GM21390 (cell line): ENCODE measurements at regions not wholly inside any gene's neighbourhood (a gene's known extent, or its start where the extent isn't known, plus 50 kb on each side); places are given as distances from the start of the nearest gene placed in this dataset.

Experiments used
- ATAC-seq: cut with Tn5 transposase; IDR thresholded peaks from one replicate; pipeline ENCODE4 v1.9.1; 2021; ENCODE audit not compliant: unreplicated experiment

DNA sequence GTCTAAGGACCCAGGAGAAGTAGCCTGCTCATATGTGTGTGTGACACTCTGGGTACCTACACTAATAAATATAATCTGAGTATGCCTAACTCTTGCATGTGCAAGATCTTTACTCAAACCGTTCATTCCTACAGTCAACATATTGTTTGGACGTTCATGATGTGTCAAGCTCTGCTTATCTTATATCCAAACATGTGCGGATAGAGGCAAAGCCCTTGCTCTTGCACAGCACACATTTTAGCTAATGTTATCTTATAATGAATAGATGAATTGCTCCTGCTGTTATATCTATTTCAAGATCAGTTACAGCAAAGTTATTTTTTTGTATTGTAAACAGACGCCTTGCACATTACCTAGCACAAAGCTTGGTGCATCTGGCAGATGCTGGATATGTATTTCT, 228.4 kb upstream of the FLRT2 start:
- no peak for ATAC-seq

GRCh38 chr14:85306024-85306423, 223.9 kb upstream of the FLRT2 start:
- no peak for ATAC-seq

DNA sequence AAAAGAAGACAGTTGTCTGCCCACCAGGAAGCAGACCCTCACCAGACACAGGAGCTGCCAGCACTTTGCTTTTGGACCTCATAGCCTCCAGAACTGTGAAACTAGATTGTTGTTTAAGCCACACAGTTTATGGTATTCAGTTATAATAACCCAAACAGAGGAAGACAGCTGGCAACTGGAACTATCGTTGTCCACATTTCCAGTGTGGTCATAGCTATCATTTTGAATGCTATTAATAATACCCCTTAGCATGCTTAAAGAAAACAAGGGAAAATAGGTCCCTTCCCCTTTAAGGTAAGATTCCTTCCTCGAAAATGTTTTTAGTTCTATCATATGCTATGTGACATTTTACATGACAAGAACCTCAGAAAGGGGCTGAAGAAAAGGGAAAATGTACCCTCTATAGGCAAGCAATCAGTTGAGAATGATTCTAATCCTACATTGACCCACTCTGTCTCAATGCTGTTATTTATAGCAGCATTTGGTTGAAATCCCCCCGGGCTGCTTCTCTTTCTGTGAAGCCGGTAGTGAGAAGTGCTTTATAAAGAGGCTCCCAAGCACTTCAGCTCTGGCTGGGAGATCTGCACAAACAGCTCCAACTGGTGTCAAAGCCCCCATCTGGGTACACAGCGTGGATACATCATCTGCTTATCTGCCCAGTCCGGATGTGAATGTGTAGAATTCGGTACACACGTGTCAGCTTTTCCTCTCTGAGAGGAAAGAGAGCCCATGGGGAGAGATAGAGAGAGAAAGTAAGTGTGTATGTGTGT, 221.2 kb upstream of the FLRT2 start:
- ATAC-seq = no peak

DNA sequence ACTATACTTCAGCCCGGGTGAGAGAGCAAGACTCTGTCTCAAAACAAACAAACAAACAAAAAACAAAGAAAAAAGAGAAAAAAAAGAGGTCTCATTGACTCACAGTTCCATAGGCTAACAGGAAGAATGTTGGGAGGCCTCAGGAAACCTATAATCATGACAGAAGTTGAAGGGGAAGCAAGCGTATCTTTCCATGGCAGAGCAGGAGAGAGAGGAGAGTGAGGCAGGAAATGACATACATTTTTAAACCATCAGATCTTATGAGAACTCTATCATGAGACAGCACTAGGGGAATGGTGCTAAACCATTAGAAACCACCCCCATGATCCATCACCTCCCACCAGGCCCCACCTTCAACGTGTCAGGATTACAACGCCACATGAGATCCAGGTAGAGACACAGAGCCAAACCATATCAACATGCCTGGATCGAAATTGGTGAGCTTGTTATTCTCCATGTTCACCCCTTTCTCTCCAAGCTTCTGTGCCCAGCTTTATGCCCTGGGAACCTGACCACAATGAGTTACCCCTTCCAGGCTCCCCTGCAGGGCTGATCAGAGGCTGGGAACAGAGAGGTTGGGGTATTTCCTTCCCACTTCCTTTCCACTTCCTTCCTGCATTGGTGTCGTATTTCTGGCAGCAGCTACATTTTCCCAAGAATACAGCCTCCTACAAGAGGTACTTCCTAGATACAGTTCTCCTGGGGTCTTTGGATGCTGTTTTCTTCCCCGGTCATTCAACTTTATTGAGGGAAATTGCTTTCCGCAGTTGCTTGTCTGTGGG, 219.3 kb upstream of the FLRT2 start:
- ATAC-seq = no peak

DNA sequence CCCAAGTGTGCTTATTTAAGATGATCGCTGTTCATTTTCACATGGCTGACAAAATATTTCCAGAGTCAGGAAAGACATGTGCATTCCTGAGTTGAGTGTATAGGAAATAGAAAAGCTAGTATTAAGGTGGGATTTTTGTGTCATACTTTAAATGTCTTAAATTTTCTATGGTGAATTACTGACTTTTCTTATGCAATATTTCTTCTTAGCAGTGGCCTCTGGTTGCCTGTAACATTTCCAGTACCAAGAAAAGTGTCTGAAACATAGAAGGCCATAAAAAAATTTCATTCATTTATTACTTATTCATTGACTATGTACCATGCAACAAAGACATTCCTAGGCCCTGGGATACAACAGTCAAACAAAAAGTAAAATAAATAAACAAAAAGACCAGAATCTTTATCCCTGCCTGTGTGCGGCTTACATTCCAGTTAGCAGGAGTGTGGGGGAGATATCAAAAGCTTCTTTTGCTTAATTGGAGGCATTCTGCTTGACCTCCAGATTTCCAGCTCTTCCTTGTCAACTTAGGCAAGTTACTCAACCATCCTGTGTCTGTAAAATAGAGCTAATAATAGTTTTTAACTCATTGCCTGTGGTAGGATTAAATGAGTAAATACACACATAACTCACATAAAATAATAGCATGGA, 216.3 kb upstream of the FLRT2 start:
- ATAC-seq = no peak

DNA sequence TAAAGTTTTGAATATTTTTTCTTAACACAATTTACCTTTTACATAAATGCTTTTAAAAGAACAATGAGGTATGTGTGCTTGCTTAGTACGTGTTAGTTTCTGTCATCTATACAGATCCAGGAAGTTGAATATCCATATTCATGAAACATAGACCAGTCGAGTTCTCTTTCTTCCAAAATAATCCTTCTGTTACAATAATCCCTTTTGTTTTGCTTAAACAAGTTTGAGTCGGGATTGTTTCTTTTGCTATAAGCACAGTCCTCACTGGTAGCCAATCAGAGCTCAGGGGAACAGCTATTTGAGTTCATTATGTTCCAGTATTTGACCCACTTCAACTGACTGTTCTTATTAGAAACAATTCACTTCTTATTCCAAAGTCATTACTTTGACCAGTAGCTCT, 214.7 kb upstream of the FLRT2 start:
- no peak for ATAC-seq

GRCh38 chr14:85315733-85316290, 214.1 kb upstream of the FLRT2 start:
- no peak for ATAC-seq

DNA sequence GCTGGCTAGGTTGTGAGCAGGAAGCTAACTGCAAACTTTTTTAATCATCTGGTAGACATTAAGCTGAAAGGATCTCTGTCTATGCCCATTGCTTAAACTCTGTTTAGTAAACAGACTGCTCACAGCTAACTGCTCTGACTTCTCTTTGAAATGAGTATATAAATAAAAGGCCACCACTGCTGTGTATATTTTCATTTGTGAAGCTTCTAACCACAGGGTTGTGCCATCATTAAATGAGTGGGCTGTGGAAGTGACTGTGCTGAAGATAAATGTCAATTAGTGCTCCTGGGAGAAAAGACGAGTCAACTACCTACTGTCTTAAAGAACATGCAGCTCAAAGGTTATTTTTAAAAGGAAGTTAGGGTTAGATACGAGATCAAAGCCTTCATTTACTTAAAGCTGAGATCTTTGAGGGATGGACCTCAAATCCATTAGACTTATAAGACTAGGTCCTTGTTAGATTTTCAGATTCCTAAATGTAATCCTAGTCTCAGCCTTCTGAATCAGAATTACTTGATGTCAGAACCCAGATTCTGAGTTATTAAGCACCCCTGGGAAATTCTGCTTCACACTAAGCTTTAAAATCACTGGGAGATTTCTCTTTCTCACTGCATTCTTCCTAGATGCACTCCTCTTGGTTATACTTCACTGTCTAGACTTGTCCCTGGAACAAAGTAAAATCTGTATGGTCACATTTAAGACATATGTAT, 213.1 kb upstream of the FLRT2 start:
- ATAC-seq = no peak

GRCh38 chr14:85317491-85318021, 212.4 kb upstream of the FLRT2 start:
- ATAC-seq = no peak

- ATAC-seq = no peak
Measured at GRCh38 chr14:85319101-85319500, 210.8 kb upstream of the FLRT2 start.

GRCh38 chr14:85319998-85320630, 209.8 kb upstream of the FLRT2 start:
- no peak for ATAC-seq

GRCh38 chr14:85325134-85326017, 204.6 kb upstream of the FLRT2 start:
- no peak for ATAC-seq

DNA sequence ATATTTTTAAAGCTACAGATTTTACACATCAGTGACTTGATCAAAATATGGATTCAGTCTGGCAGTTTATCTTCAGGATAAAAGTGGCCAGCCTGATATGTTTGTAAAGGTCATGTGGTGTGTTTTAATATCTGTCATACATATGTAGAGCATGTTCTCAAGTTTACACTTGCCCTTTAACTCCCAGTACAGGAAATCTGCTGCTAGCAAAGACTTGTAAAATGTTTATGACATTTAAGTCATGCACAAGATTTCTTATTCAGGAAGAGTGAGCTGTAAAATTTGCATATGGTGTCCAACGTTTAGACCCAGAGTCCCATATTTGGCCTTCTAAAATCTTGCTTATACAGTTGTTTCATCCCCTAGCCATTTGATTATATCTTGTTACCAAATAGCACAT, 197.5 kb upstream of the FLRT2 start:
- no peak for ATAC-seq

DNA sequence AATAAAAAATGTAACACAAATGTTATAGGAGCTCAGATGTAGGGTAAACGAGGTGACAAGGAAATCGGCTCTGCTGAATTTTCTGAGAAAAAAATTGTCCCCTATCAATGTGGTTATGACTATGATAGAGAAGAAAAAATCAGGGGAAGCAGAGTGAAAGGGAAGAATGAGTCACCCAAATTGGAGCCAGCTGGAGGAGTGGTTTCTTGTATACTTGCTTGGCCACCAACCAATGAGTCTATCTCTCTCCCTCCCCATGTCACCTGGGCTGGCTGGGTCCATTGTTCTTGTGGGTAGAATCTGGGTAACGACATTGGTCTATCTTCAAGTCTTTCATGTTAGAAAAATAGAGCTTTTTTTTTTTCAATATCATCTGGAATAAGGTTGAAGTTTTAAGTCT, 196.6 kb upstream of the FLRT2 start:
- ATAC-seq = no peak

DNA sequence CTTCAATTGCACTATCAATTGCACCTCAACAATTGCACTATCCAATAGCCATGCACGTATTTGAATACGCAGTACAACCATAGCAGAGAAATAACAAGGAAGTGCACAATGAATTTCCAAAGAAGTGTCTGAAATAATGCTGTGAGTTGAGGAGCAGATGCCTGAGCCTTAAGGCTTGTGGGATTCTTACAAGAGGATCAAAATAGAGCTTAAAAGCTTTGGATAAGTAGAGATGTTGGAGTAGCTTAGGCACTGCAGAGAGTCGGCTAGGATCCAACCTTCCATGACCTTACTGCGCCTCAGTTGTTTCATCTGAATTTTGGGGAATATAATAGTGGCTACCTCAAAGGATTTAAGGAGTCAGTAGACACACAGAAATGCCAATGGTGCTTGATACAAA, 196.1 kb upstream of the FLRT2 start:
- ATAC-seq = no peak

DNA sequence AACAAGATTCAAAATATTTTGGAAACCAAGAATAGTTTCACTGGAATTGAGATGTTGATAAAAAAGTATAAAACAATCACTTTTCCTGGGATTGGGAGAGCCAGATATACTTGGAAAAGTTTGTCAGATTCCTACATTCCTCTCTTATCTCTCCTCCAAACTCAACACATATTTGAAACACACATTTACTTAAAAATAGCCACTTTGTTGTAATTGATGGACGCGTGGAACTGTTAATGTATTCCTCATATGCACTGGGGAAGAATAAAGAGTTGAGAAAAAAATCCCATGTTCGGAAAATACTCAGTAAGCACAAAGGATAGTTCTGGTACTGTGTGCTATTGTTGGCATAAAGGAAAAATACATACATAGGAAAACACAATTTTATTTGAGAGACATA, 195.6 kb upstream of the FLRT2 start:
- no peak for ATAC-seq

DNA sequence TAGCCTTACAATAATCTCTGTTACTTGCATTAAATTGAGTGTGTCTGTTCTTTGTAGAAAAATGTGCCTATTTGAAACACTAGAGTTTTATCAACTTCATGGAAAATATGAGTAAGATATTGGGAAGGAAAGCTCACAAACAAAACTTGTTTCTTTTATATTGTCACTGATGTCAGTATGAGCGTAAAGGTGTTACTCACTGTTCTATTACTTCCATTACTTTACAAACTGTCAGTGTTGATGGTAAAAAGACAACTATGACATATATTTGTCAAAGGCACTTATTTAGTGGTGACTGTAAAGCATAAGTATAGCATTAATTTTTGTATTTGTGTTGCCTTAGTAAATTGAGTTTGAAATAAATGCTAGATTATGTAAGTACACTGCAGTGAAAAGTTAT, 193.7 kb upstream of the FLRT2 start:
- ATAC-seq = no peak

GRCh38 chr14:85336817-85337216, 193.1 kb upstream of the FLRT2 start:
- no peak for ATAC-seq

GRCh38 chr14:85338895-85339294, 191.0 kb upstream of the FLRT2 start:
- no peak for ATAC-seq
